Central memory CD8-positive, alpha-beta T cell (primary cell): ENCODE measurements at regions not wholly inside any gene's neighbourhood (a gene's known extent, or its start where the extent isn't known, plus 50 kb on each side); places are given as distances from the start of the nearest gene placed in this dataset.

Experiments used
- ATAC-seq: fragments of 150-1000 bp; cut with Tn5 transposase; replicated peaks from 2 replicates; pipeline ENCODE4 v1.10.0; 2022; ENCODE audit warnings: mild to moderate bottlenecking, moderate FRiP score, moderate number of reproducible peaks; ENCODE audit not compliant: poor library complexity, severe bottlenecking; ENCODE audit errors: extremely low read depth
- DNase-seq, 2 donors: peaks; one replicate each; pipeline ENCODE4 v3.0.0; 2021; ENCODE audit warnings: low spot score in 2 of 2
- H3K27ac Mint-ChIP-seq: one replicate; pipeline ENCODE4 v1.8.0; 2022; ENCODE audit warnings: low read depth, mild to moderate bottlenecking, moderate library complexity, mixed read lengths
- H3K27me3 Mint-ChIP-seq: one replicate; pipeline ENCODE4 v1.8.0; 2022; ENCODE audit warnings: mixed read lengths
- H3K36me3 Mint-ChIP-seq: one replicate; pipeline ENCODE4 v1.8.0; 2022; ENCODE audit warnings: mild to moderate bottlenecking, moderate library complexity, mixed read lengths; ENCODE audit not compliant: insufficient read depth
- H3K4me1 Mint-ChIP-seq: one replicate; pipeline ENCODE4 v1.8.0; 2022; ENCODE audit warnings: mixed read lengths
- H3K4me3 Mint-ChIP-seq: one replicate; pipeline ENCODE4 v1.8.0; 2022; ENCODE audit warnings: mild to moderate bottlenecking, moderate library complexity, mixed read lengths
- H3K9me3 Mint-ChIP-seq: one replicate; pipeline ENCODE4 v1.8.0; 2022; ENCODE audit warnings: mixed read lengths

DNA sequence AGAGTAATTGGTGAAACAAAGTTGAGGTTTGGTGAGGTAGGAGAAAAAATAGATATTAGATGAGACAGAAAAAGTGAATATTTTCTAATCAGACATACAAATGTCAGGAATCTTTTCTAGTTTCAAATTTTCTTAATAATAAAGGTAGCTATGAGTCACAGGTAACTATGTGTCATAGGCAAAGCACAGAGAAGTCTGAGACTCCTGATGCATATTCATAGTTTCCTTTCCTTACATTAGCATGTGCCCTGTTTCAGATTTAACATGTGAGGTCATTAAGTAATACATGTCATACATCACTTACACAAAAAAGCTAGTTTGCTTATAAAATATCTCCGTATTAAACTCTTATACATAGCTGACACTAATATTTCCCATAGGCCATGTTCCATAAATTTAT lies 1141.3 kb upstream of the PCDH20 start:
- H3K27ac Mint-ChIP-seq = no peak overlapping the region
- ATAC-seq (no peak), DNase-seq (no peak)
- no peaks in the 10 kb centered on the region for H3K27me3 Mint-ChIP-seq
- no peaks in the 10 kb centered on the region for H3K4me1 Mint-ChIP-seq
- H3K9me3 Mint-ChIP-seq = peaks cover 20% of the 10 kb centered on the region
- H3K36me3 Mint-ChIP-seq = no peaks in the 10 kb centered on the region
- H3K4me3 Mint-ChIP-seq = no peak overlapping the region

DNA sequence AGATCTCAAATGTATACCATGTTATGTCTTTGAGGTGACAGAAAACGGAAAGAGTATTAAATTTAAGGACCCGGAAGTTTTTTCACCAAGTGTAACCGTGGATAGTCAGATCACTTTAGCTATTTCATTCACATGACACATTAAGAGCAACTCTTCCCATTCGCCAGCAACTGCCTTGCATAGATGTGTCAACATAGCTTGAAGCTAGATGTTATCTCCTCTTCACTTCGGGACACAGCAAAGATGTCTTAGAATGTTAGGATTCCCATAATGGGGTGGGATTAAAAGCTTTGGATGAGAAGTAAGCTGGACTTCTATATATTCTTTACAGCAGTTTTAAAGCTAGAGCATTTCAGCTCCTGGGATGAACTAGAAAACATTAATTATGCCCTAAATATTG lies 1135.9 kb upstream of the PCDH20 start:
- Mint-ChIP-seq H3K9me3 (peaks cover 10% of the 10 kb centered on the region), H3K4me1 (no peaks in the 10 kb centered on the region), H3K36me3 (no peaks in the 10 kb centered on the region), H3K4me3 (no peak overlapping the region), H3K27ac (no peak overlapping the region), H3K27me3 (no peaks in the 10 kb centered on the region)
- DNase-seq (no peak), ATAC-seq (no peak)

DNA sequence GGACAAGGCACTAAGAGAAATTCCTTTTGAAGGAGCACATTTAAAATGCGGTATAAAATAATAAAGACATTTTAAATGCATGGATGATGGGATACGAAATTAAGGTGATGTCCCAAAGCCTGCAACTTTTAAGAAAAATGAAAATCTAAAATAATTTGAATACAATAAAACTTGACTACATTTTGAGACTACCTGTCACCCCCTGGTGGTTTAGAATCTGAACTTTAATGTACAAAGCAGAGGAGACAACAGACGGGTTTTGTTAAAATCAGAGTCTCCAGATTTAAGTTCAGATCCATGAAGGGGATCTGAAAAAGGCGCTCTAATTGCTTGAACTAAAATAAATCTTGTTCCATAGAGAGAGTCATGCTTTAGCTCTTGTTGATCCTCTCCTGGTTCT lies 1129.3 kb upstream of the PCDH20 start:
- Mint-ChIP-seq H3K27me3 (no peaks in the 10 kb centered on the region), H3K4me1 (no peaks in the 10 kb centered on the region), H3K36me3 (no peaks in the 10 kb centered on the region), H3K9me3 (peaks cover 7% of the 10 kb centered on the region), H3K27ac (no peak overlapping the region), H3K4me3 (no peak overlapping the region)
- DNase-seq = no peak
- ATAC-seq = no peak

DNA sequence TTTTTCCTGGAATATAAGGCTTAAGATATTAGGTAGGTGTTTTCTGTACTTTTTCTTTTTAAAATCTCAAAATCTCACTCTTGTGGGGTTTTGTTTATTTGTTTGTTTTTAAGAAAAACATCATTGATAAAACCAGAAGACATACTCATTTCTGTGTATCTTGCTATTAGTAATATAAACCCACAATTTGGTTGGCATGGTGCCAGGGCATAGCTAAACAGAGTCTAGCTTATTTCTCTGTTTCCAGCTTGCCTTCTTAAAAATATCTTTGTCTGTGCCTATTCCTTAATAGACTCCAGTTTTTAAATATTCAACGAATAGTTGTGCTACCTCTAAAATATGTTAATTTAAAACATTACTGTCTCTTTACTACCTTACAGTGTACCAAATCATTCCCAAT lies 1121.9 kb upstream of the PCDH20 start:
- Mint-ChIP-seq H3K27ac (no peak overlapping the region), H3K36me3 (no peaks in the 10 kb centered on the region), H3K4me1 (no peaks in the 10 kb centered on the region), H3K27me3 (no peaks in the 10 kb centered on the region), H3K4me3 (no peak overlapping the region), H3K9me3 (peaks cover 14% of the 10 kb centered on the region)
- no peak for ATAC-seq
- no peak for DNase-seq

DNA sequence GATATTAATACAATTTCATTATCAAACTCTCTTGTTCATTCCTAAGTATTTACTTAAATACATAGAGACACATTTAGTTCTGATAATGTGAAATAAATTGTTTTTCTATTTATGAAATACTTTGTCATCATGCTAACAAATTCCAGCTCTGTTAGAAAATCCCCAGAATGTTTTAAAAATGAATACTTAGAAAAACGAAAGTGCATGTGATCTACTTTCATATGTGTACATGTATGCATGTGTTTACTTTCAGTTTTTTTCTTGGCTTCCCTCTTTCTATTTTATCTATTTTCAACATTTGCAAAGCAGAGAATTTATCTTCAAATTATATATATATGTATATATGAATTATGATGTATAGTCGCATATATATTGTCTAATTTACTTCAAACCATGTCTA lies 1110.0 kb upstream of the PCDH20 start:
- H3K36me3 Mint-ChIP-seq = no peaks in the 10 kb centered on the region
- ATAC-seq = no peak
- no peak overlapping the region for H3K27ac Mint-ChIP-seq

DNA sequence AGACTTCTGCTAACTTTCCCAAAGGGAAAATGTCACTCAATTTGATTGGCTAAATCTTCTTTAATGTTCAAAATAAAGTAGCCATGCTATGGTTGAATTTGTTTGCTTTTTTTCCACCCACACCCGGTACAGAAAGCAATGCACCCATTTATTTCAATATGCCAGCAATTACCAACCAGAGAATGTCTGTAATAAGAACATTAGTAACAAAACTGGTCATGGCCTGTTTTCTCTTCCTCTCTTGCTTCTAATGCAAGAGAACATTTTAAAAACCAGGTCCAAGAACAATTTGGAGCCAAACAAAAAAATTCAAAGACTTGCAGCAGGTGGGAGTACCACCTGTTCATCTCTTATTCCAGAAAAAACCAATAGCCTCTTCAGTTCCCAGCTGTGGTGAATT lies 1108.8 kb upstream of the PCDH20 start:
- Mint-ChIP-seq H3K27ac (no peak overlapping the region), H3K4me3 (no peak overlapping the region), H3K27me3 (no peaks in the 10 kb centered on the region), H3K9me3 (peaks cover 15% of the 10 kb centered on the region), H3K36me3 (no peaks in the 10 kb centered on the region), H3K4me1 (no peaks in the 10 kb centered on the region)
- ATAC-seq (no peak), DNase-seq (no peak)

More for the DNA sequence above, 1110.0 kb upstream of the PCDH20 start:
- no peaks in the 10 kb centered on the region for H3K4me1 Mint-ChIP-seq
- peaks cover 7% of the 10 kb centered on the region for H3K9me3 Mint-ChIP-seq
- no peak overlapping the region for H3K4me3 Mint-ChIP-seq
- no peak for DNase-seq
- no peaks in the 10 kb centered on the region for H3K27me3 Mint-ChIP-seq

DNA sequence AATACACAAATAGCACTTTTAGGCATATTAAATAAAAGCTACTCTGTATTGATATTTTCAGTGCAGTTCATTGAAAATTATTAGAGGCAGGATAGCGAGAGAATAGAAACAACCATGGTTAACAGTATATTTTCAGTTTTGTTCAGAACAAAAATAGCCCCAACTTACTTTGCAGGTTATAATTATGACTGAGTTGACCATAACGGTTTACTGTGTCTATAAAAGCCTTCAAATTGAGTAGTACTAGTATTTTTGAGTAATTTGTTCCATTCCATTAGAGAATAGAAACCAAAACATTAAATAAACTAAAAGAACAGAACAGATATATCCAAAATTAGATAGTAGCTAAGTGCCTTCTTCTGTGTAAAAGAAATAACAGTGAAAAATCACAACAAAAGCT lies 1108.4 kb upstream of the PCDH20 start:
- Mint-ChIP-seq H3K27me3 (no peaks in the 10 kb centered on the region), H3K27ac (no peak overlapping the region), H3K36me3 (no peaks in the 10 kb centered on the region), H3K4me3 (no peak overlapping the region), H3K9me3 (peaks cover 18% of the 10 kb centered on the region), H3K4me1 (no peaks in the 10 kb centered on the region)
- ATAC-seq (no peak), DNase-seq (no peak)

DNA sequence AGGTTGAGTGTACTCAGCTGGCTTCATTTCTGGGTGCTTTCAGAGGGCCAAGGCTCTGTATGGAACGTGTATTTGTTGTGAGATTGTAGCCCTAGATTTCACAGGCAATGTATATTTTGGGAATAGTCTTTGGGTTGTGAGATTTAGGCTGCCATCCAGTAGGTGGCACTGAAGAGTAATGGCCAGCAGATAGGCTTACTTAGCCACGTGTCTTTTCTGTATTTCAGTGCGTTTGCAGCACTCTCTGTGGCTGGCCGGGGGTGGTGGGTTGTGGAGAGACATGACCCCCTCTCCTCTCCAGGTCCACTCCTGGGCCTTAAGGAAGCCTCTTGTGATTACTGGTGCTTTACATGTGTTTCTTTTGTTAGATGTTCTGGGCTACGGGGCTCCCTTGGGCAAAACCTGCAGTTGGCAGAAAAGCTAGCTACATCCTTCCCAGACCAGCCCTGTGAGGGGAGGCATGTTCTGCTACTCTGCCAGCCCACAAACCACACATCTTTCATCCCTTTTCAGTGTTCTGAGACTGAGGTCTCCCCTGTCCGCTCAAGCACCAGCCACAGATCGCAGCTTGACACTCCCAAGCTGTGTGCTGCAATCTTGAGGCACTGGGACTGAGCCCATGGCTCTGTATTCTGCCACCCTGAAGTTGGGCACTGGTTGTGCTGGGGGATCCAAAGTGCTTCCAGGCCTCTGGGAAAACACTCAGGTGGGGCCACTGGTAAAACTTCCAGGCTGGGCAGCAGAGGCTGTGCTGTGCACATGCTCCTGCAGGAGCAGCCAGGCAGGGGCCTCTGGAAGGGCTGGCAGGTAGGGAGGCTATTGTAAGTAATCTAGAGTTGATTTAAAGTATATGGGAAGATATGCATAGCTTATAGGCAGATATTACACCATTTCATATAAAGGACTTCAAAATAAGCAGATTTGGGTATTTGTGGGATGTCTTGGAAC lies 1096.8 kb upstream of the PCDH20 start:
- no peak overlapping the region for H3K27ac Mint-ChIP-seq
- peaks cover 24% of the 10 kb centered on the region for H3K9me3 Mint-ChIP-seq
- no peaks in the 10 kb centered on the region for H3K36me3 Mint-ChIP-seq
- H3K4me1 Mint-ChIP-seq = no peaks in the 10 kb centered on the region
- ATAC-seq = no peak
- no peak overlapping the region for H3K4me3 Mint-ChIP-seq
- no peak for DNase-seq
- no peaks in the 10 kb centered on the region for H3K27me3 Mint-ChIP-seq

DNA sequence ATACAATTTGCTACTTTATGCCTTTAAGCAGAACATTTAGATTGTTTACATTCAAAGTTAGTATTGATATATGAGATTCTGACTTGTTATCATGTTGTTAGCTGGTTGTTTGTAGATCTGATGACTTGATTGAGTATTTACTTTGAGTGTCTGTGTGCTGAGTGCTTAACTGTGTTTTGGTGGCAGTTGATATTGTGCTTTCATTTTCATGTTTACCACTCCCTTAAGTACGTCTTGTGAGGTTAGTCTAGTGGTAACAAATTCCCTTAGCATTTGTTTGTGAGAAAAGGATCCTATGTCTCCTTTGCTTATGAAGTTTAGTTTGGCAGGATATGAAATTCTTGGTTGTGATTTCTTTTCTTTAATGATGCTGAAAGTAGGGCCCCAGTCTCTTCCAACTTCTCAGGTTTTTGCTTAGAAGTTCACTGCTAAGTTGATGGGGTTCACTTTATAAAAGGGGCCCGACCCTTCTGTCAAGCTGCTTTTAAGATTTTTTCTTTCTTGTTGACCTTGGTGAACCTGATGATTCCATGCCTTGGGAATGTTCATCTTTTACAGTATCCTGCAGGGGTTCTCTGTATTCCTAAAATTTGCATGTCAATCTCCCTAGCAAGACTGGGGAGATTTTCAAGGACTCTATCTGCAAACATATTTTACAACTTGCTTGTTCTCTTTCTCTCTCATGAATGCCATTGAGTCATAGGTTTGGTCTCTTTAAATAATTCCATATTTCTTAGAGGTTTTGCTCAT lies 1095.4 kb upstream of the PCDH20 start:
- DNase-seq (no peak), ATAC-seq (no peak)

DNA sequence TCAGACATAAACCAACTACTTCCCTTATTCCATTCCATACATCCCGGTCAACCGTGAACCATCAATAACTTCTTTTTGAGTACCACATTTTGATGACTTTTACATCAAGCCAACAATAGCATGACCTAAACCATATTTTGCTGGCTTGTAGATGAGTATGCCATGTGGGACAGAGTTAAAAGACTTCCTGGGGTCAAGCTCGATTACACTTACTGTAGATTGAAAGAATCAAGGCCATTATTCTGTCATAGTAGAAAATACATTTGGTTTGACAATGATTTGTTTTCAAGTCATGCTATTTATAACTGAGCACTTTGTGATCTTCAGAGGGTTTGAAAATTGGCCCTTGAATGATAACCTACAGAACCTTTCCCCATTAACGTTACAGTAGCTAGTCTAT lies 1086.9 kb upstream of the PCDH20 start:
- peaks cover 6% of the 10 kb centered on the region for H3K9me3 Mint-ChIP-seq
- no peak overlapping the region for H3K27ac Mint-ChIP-seq
- H3K27me3 Mint-ChIP-seq = no peaks in the 10 kb centered on the region
- no peaks in the 10 kb centered on the region for H3K4me1 Mint-ChIP-seq
- no peak for ATAC-seq
- H3K36me3 Mint-ChIP-seq = peaks cover 1% of the 10 kb centered on the region
- H3K4me3 Mint-ChIP-seq = no peak overlapping the region
- no peak for DNase-seq

More for the DNA sequence above, 1095.4 kb upstream of the PCDH20 start:
- Mint-ChIP-seq H3K9me3 (peaks cover 21% of the 10 kb centered on the region), H3K27me3 (no peaks in the 10 kb centered on the region), H3K4me1 (no peaks in the 10 kb centered on the region), H3K4me3 (no peak overlapping the region), H3K27ac (no peak overlapping the region), H3K36me3 (no peaks in the 10 kb centered on the region)

DNA sequence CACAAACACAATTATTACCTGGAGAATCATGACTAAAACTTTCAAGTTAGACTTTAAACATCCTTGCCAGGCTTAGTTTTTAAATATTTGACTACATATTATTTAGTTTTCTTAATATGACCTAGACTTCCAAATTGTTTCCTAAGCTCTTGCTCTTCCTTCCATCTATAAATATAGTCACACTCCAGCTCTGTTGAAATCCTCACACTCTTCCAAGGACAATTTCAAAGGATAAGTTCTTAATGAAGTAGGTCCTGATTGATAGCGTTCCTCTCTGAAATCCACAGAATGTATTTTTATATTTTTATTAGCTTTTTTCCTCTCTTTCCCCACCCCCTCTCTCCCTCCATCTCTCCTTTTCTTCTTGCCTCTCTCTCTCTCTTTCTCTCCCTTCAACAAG lies 1074.1 kb upstream of the PCDH20 start:
- no peak for DNase-seq
- no peaks in the 10 kb centered on the region for H3K27me3 Mint-ChIP-seq
- no peaks in the 10 kb centered on the region for H3K36me3 Mint-ChIP-seq
- ATAC-seq = no peak
- no peaks in the 10 kb centered on the region for H3K4me1 Mint-ChIP-seq
- H3K9me3 Mint-ChIP-seq = peaks cover 18% of the 10 kb centered on the region
- no peak overlapping the region for H3K4me3 Mint-ChIP-seq
- no peak overlapping the region for H3K27ac Mint-ChIP-seq

DNA sequence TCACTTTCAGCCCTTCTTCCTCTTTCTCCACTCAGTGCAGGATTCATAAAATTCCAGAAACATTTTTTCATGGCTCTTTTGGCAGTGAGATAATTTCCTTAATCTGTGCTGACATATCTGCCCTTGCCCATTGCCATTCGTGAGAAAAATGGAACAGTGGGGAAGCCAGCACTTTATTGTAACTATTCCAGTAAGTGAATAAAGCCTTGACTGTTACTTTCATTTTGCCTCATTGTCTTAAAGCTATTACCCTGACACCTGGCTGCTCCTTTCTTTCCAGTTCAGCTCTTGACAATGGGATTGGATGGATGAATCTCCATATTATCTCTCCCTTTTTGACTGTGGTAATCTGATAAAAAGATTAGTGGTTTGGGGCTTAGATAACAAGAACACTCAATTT lies 1068.1 kb upstream of the PCDH20 start:
- H3K27ac Mint-ChIP-seq = no peak overlapping the region
- ATAC-seq = no peak
- no peak for DNase-seq
- no peak overlapping the region for H3K4me3 Mint-ChIP-seq
- H3K27me3 Mint-ChIP-seq = no peaks in the 10 kb centered on the region
- no peaks in the 10 kb centered on the region for H3K4me1 Mint-ChIP-seq
- peaks cover 14% of the 10 kb centered on the region for H3K9me3 Mint-ChIP-seq
- no peaks in the 10 kb centered on the region for H3K36me3 Mint-ChIP-seq

DNA sequence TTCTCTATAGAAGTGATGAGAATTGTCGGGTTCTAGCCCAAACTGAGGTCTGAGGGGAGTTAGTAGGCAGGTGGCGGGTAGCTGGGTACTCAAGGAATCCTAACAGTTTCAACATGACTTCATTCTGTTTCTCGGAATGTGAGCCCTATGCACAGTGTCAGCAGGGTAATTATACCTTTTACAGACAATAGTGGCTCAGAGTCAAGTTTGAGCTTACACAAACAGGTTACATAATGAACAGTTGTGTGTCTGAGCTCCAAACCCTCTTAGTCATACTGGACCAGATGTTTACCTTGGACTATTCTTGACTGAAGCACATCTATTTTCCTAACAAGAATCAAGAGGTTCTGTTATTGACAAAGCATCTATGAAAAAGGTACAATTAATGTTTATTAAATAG lies 1066.7 kb upstream of the PCDH20 start:
- Mint-ChIP-seq H3K4me3 (no peak overlapping the region), H3K27me3 (no peaks in the 10 kb centered on the region), H3K4me1 (no peaks in the 10 kb centered on the region), H3K36me3 (peaks cover 2% of the 10 kb centered on the region), H3K27ac (no peak overlapping the region), H3K9me3 (peaks cover 12% of the 10 kb centered on the region)
- DNase-seq (no peak), ATAC-seq (no peak)
